Caki2 (cell line): ENCODE measurements at regions not wholly inside any gene's neighbourhood (a gene's known extent, or its start where the extent isn't known, plus 50 kb on each side); places are given as distances from the start of the nearest gene placed in this dataset.

ENCODE experiments used
- DNase-seq: peaks from one replicate; pipeline ENCODE4 v3.0.0-alpha.2; 2015; ENCODE audit warnings: low read depth
- in situ Hi-C: cut with HindIII; loops from 2 replicates; pipeline ENCODE4 v1.10.0; 2016; ENCODE audit warnings: low sequenced_read_pairs, low pct_unique_long_range_greater_than_20kb, mixed read lengths

GRCh38 chr17:77720946-77721845, 237.3 kb upstream of the TNRC6C start:
- no peak for DNase-seq
- in situ Hi-C loops, result no loop called here

- in situ Hi-C loops, result no loop called here
- no peak for DNase-seq
Measured at GRCh38 chr17:77721846-77722160, 236.7 kb upstream of the TNRC6C start.

DNA sequence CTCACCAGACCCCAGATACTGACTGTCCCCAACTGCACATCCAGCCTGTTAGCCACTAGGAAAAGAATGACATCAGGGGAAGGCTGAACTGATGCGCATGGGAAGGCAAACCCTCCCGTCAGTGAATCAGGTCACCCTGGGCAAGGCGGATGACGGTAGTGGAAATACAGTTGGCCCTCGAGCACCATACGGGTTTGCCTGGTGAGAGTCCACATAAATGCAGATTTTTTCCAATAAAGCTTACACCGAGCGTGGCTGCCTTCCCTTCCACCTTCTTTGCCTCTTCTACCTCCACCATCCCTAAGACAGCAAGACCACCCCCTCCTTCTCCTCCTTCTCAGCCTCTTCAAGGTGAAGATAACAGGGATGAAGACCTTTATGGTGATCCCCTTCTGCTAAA, 236.1 kb upstream of the TNRC6C start:
- in situ Hi-C loops, result no loop called here
- no peak for DNase-seq

DNA sequence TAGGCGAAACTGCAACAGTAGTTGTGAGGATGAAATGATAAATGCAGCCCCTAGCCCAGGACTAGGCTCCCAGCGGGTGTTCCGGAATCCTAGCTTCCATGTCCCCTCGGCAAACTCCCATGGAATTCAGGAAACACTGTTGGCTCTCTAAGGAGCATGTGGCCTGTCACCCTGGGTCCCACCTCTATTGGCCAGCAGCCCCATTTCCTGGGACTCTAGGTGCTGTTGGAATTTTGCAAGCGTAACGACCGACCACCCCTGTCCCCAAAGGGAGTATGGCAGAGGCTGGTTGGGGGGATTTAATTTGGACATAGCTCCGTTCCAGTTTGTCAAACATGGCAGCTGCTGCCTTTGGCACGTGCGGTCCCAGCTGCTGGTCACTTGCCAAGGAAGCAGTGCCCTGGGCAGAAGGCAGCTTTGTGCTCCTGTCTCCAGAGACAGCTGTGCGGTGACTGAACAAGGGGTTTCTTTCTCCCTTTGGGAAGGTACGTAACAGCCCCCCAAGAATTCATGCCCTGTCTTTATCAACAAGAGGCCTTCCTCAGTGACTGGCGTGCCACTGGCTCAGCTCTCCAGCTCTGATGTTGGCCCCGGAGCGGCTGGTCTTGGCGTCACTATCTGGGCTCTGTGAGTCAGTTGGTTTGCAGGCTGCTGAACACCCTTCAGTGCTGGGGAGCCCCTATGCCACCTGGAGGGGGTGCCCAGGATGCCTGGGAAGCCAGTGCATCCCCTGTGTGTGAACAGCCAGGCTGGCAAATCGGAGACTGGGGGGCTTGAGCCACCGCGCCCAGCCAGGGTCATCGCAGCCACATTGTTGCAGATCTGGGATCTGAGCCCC, 235.2 kb upstream of the TNRC6C start:
- in situ Hi-C loops, result no loop called here
- no peak for DNase-seq

GRCh38 chr17:77723909-77724875, 234.3 kb upstream of the TNRC6C start:
- in situ Hi-C loops, result no loop called here

DNA sequence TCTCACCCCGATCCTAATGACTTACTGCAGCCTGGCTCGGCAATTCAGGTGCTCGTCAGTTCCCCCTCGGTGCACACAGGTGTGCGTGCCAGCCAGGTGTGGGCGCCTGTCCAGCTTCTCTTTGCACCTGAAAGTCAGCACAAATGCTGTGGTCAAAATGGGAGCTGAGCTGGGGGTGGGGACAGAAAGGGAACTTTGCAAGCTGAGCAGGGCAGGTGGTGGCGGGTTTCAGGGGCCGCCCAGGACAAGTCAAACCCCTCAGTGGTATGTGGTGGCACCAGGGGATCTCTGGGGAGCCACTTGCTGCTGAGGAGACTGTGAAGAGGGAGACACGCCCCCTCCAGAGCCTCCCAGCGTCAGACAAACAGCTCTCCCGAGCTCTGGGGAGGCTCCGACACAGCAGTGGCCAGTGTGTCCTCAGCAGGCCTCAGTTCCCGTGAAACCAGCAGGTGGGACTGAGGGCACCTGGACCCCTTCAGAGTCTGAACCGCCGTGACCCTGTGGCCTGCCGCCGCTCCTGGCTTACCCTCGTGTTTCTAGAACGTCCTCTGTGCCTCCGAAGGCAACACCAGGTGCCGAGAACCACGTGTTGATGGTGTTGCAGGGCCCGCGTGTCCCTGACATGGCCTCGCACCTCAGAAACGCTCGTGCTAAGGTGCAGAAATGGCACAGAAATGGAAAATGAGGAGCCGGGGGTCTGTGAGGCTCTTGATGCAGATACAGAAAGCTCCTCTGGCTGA, 233.5 kb upstream of the TNRC6C start:
- no peak for DNase-seq
- in situ Hi-C loops, result no loop called here

More at GRCh38 chr17:77723909-77724875, 234.3 kb upstream of the TNRC6C start:
- no peak for DNase-seq

- in situ Hi-C loops, result no loop called here
- no peak for DNase-seq
Measured at GRCh38 chr17:77725846-77726245, 232.7 kb upstream of the TNRC6C start.

- DNase-seq, result no peak
- in situ Hi-C loops, result no loop called here
Measured at GRCh38 chr17:77726549-77727006, 231.9 kb upstream of the TNRC6C start.

DNA sequence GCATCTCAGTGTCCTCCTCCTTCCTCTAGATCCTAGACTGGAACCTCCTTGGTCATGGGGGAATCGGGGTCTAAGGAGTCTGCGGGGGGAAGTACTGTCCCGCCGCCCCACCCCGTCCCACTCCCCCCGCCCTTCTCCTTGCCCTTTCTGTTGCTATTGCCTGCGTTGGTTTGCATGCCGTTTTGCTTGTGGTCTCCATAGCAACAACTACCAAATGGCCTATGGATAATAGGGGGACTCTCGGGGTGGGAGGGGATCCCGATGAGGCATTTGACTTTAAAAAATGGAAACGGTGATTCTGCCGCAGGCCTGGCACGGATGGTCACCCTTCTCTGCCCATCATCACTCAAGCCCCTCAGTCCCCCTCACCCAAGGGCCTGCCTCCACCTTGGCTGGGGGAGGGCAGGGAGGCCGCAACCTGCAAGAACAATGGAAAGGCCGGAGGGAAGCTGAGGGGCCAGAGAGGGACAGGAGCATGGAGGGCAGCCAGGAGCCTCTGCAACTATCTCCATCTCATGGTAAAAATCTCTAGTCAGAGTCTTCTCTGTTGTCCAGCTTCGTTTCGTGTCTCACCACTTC, 231.4 kb upstream of the TNRC6C start:
- in situ Hi-C loops, result no loop called here
- no peak for DNase-seq

GRCh38 chr17:77728474-77728795, 230.1 kb upstream of the TNRC6C start:
- no peak for DNase-seq
- in situ Hi-C loops, result no loop called here

DNA sequence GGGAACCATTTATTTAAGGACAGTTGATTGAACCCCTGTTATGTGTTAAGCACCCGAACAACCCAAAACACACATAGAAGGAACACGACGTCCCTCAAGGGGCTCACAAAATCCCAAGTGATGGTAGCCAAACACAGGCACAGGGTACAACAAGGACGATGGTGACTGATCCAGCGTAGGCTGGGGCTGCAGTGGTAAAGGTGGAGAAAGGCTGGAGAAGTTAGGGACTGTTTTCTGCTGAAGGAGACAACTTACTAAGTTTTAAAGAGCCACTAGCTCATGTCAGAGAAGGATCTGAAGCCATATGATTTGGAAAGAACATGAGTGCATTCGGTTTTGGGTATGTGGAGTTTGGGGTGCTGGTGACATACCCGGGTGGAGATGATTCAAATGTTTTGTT, 229.6 kb upstream of the TNRC6C start:
- in situ Hi-C loops, result no loop called here

GRCh38 chr17:77729587-77729986, 228.9 kb upstream of the TNRC6C start:
- no peak for DNase-seq
- in situ Hi-C loops, result no loop called here

More for the DNA sequence above, 229.6 kb upstream of the TNRC6C start:
- DNase-seq, result no peak

- no peak for DNase-seq
- in situ Hi-C loops, result no loop called here
Measured at GRCh38 chr17:77730376-77730775, 228.1 kb upstream of the TNRC6C start.

DNA sequence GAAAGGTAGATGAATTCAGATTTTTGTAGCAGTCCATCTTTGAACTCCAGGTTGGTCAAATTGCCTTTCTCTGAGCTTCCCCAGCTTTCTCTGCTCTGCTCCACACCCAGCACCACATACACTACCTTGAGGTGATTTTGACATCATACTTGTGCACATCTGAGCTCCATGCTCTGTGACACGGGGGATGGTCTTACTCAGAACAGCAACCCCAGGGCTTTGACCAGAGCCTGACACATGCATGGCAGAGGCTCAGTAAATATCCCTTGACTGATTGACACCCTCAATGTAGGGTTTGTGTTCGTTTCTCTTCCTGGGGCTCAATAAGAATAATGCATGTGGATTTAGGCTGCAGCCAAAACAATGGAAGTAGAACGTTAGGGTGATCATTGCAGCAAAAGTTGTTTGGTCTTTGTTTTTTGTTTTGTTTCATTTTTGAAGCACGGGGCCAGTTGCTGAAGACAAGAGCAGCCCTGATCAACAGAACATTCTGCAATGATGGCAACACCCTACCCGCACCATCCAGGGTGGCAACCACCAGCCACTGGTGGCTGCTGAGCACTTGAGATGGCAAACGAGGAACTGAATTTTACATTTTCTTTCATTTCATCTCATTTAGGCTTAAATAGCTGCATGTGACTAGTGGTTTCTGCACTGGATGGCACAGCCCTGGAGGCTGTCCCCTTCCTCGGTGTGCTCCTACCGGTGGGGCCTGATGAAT, 224.8 kb upstream of the TNRC6C start:
- in situ Hi-C loops, result no loop called here
- DNase-seq, result no peak

DNA sequence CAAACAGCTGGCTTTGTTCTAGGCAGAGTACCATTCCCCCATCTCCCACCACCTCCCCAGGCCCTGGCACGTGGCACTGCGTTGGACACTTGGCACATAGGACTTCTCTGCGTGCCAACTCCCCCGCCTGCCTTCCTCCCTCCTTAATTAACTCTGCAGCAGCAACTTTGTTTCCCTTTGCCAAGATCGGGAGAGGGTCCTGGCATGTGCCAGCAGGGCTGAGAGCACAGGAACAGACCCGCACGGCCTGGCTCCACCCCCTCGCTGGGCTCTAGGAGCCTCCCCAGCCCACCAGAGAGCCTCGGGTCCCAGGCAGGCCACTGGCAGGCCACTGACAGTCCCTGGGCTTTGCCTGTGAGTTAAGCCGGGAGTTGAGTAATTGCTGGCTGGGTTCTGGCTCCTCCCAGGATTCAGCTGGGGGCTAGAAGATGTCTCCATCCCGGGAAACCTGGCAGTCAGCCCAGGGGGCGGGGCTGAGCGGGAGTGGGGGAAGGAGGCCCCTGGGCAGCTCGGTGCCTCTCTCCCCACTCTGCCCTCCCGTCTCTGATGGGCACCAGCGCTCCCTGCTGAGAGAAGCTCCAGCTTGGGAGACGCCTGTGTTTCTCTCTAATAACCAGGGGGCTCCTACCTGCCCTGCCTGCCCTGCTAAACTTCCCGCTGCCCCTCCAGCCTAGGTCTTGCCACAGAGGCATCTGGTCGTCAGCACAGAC, 224.0 kb upstream of the TNRC6C start:
- in situ Hi-C loops, result no loop called here
- no peak for DNase-seq

- in situ Hi-C loops, result no loop called here
- DNase-seq, result no peak
Measured at GRCh38 chr17:77735081-77735565, 223.4 kb upstream of the TNRC6C start.
